ENCODE measurements at regions not wholly inside any gene's neighbourhood (a gene's known extent, or its start where the extent isn't known, plus 50 kb on each side); places are given as distances from the start of the nearest gene placed in this dataset.

DNA sequence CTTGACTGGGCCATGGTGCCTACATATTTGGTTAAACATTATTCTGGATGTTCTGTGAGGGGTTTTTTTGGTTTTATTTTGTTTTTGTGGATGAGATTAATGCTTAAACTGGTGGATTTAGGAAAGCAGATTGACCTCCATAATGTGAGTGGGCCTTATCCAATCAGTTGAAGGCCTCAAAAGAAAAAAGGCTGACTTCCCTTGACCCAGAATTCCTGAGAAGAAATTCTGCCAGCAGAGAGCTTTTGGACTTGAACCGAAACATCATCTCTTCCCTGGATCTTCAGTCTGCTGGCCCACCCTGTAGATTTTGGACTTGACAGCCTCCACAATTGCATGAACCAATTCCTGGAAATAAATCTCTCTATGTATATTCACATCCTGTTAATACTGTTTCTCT lies 94.4 kb downstream of the ADRA2A start:
- TF ChIP-seq, protein P1, sequence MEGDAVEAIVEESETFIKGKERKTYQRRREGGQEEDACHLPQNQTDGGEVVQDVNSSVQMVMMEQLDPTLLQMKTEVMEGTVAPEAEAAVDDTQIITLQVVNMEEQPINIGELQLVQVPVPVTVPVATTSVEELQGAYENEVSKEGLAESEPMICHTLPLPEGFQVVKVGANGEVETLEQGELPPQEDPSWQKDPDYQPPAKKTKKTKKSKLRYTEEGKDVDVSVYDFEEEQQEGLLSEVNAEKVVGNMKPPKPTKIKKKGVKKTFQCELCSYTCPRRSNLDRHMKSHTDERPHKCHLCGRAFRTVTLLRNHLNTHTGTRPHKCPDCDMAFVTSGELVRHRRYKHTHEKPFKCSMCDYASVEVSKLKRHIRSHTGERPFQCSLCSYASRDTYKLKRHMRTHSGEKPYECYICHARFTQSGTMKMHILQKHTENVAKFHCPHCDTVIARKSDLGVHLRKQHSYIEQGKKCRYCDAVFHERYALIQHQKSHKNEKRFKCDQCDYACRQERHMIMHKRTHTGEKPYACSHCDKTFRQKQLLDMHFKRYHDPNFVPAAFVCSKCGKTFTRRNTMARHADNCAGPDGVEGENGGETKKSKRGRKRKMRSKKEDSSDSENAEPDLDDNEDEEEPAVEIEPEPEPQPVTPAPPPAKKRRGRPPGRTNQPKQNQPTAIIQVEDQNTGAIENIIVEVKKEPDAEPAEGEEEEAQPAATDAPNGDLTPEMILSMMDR (IDR thresholded peaks at IDR 0.05) = no peak

DNA sequence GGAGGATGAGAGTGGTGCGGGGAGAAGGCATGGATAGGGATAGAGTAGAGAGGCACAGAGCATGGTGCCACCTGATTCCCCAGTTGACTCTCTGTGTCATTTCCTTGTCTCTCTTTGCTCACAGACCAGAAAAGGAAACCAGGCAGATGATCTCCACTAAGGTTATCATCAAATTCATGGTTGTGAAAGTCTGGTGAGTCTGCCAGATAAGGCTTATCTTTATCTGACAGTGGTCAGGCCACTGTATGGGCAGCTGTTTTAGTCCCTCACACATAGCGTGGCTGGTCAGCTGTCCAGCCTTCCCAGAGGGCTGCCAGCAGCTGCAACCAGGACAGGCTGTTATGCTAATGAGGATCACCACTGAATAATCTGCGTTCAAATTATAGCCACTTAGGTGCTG lies 99.0 kb downstream of the ADRA2A start:
- TF ChIP-seq, protein P1 (IDR thresholded peaks at IDR 0.05) = no peak

DNA sequence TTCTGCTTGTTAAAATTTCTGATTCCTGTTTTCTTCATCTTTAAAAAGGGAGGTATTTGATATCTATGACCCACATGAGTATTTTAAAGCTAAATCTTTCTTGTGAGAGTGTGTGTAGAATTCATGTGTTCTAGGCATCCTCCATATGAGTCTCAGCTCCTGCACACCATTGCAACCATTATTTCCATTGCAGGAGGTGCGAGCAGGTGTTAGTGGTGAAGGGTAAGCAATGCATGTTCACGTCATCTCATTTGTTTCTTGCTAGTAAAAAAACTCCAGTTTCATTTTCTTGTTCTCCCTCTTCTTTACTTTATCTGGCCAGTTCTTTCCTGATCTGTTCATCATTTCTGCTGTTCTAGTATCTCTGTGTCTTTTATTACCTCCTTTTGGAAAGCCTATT lies 100.5 kb downstream of the ADRA2A start:
- TF ChIP-seq, protein P1 (IDR thresholded peaks at IDR 0.05) = no peak

DNA sequence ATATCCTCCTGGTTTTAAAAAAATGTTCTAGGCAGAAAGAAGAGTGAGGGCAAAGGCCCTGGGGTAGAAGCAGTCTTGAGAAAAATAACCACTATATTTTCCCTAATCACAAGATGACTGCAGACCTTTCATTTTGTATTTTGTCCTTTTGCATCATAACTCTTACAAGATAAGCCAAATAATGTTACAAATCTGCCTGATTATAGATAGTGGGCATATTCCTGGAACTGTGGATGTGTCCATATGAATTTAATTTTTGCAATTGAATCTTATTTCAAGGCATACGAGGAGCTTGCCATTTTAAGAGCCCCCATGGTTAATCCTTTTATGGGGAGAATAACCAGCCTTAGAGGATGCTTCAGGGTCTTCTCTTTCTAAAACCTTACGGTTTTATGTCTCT lies 102.7 kb downstream of the ADRA2A start:
- TF ChIP-seq, protein P1 (IDR thresholded peaks at IDR 0.05) = no peak

DNA sequence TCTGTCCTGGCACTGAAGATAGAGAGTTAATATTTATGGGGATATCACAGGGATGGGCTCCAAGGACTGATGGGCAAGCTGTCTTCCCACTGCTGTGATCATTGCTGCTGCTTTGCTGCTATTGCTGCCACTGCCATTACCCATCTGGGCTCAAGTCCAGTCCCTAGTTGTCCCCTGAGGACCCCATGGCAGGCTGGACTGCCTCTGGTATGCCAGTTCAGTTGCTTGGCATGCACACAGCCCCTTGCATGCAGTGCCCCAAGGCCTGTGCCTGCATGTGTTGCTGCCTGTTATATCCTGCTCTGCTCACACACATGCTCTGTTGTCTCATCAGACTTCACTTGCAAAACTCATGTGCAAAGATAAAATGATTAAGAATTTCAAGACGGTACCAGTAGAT lies 109.5 kb downstream of the ADRA2A start:
- TF ChIP-seq, protein P1 (IDR thresholded peaks at IDR 0.05) = no peak

DNA sequence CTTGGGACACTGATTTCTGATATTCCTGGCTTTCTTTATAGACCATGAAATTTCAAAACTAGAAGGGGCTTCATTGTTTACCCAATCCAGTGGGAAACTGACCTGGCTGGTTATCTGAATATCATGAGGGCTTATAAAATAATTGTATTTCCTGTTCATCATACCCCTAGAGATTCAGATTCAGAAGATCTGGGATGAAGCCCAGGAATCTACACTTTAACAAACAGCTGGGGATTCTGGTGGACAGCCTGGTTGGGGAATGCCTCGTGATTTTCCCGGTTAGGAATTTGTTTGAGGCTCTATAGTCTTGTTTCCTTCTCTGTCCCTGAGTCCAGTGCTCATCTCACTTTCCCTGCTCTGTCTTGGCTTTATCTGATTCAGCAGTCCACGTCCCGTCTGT lies 110.3 kb downstream of the ADRA2A start:
- TF ChIP-seq, protein P1 (IDR thresholded peaks at IDR 0.05) = no peak

DNA sequence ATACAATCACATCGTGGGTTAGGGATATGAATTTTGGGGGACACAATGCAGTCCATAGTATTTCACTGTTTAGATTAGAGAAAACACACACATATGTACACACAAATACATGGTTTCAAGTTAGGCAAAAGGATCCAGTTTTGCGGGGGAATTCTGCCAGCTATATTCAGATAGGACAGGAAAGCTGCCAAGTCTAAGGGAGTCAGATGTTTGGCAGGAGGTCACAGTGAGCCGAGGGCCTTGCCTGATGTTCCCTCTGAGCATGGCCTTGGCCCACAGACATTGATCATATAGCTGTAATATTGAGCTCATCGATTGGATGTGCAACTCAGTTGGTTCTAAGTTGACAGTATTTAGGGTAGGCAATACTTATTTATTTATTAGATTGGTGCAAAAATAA lies 122.8 kb downstream of the ADRA2A start:
- TF ChIP-seq, protein P1 (IDR thresholded peaks at IDR 0.05) = no peak

DNA sequence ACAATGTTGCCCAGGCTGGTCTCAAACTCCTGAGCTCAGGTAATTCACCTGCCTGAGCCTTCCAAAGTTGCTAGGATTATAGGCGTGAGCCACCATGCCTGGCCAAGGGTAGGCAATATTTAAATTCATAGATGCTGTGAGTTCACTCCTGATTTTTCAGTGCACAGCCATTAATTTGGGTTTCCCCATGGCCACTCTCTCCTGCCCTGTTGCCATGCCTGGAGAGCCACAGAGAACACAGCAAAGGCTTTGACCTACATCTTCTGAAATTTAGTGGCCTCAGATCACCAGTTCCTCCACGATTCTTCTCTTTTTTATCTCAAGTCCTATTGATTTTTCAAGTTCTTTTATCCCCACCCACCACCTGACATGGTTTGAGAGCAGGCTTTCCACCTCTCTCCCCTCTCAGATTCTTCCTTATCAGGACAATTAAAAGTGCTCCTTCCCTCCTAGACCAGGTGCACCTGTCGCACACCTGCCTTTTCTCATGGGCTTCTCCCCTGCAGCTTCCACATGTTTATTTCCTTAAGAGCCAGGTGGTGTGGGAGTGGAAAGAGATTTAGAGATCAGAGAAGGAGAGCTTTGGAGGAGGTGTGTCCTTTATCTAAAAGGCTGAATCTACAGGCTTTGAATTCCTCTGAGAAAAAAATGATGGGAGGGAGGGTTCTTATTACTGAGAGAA lies 123.8 kb downstream of the ADRA2A start:
- TF ChIP-seq, protein P1 (IDR thresholded peaks at IDR 0.05) = no peak

All from LNCAP (cell line).